GM12878 (cell line): ENCODE measurements at regions not wholly inside any gene's neighbourhood (a gene's known extent, or its start where the extent isn't known, plus 50 kb on each side); places are given as distances from the start of the nearest gene placed in this dataset.

ENCODE experiments used
- MXI1 ChIP-seq: fragments of 150-350 bp; IDR thresholded peaks from 2 replicates; pipeline ENCODE4 v1.6.1; 2011; ENCODE audit warnings: low read depth, mild to moderate bottlenecking, inconsistent platforms, low read length, improper control_type of control experiment
- TAF1 ChIP-seq: IDR thresholded peaks from 2 replicates; pipeline ENCODE4 v1.6.1; 2011; ENCODE audit warnings: mild to moderate bottlenecking, low read depth, low read length, borderline replicate concordance
- TCF7 ChIP-seq: IDR thresholded peaks from 2 replicates; pipeline ENCODE4 v1.6.1; 2014; ENCODE audit warnings: antibody characterized with exemption, borderline replicate concordance
- TF ChIP-seq, protein P1 (sequence below), 3 experiments: IDR thresholded peaks in 2 of 3; conservative IDR thresholded peaks in 1 of 3; 2 replicates each; pipeline ENCODE4 v1.5.1; 2011; ENCODE audit warnings: low read depth in 3 of 3, low read length in 3 of 3, mild to moderate bottlenecking in 3 of 3, control low read depth in 2 of 3, moderate library complexity in 2 of 3, inconsistent platforms in 1 of 3, mixed read lengths in 1 of 3; ENCODE audit not compliant: control insufficient read depth in 2 of 3, insufficient read depth in 1 of 3; ENCODE audit errors: extremely low read depth in 1 of 3
- TF ChIP-seq, protein P2 (sequence below): IDR thresholded peaks from 2 replicates; pipeline ENCODE4 v1.6.1; 2012; ENCODE audit warnings: low read depth, low read length, improper control_type of control experiment

DNA sequence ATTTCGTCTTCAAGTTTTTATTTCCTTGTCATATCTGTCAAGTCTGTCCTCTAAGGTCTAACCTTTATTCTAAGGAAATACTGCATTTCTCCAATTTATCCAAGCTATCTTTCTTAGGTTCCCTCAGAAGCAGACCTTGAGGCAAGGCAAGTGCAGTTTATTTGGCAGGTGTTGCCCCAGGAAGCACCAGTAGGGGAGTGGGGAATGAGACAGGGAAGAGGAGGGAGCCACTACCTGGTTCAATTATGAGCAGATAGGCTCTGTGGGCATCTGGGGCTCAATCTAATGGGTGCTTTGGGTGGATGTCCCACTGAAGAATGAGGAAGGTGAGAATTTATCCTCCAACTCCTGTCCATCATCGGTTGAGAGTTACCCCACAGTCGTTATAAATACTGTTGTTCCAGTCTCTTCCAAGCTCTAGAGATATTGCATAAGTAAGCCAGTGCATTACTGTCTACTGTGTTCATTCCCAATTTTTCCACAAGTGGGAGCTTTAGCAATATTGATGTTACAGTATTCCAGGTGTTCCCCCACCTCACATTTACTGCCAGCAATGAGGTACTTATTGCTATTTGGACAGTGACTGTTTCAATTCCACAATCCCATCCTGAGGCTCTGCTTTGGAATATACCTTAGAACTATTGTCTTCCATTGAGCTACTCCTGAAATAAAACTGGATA, 154.9 kb upstream of the CEP126 start:
- TF ChIP-seq, protein P1, sequence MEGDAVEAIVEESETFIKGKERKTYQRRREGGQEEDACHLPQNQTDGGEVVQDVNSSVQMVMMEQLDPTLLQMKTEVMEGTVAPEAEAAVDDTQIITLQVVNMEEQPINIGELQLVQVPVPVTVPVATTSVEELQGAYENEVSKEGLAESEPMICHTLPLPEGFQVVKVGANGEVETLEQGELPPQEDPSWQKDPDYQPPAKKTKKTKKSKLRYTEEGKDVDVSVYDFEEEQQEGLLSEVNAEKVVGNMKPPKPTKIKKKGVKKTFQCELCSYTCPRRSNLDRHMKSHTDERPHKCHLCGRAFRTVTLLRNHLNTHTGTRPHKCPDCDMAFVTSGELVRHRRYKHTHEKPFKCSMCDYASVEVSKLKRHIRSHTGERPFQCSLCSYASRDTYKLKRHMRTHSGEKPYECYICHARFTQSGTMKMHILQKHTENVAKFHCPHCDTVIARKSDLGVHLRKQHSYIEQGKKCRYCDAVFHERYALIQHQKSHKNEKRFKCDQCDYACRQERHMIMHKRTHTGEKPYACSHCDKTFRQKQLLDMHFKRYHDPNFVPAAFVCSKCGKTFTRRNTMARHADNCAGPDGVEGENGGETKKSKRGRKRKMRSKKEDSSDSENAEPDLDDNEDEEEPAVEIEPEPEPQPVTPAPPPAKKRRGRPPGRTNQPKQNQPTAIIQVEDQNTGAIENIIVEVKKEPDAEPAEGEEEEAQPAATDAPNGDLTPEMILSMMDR (IDR thresholded peaks at IDR 0.05 in 2 of 3, conservative IDR thresholded peaks at IDR 0.05 in 1 of 3; ENCODE audit: control insufficient read depth in 2 of 3, extremely low read depth in 1 of 3, insufficient read depth in 1 of 3, low read depth in 3 of 3, low read length in 3 of 3), result no peak
- no peak for TF ChIP-seq MXI1
- no peak for TF ChIP-seq TCF7
- TF ChIP-seq TAF1, result no peak
- TF ChIP-seq, protein P2, sequence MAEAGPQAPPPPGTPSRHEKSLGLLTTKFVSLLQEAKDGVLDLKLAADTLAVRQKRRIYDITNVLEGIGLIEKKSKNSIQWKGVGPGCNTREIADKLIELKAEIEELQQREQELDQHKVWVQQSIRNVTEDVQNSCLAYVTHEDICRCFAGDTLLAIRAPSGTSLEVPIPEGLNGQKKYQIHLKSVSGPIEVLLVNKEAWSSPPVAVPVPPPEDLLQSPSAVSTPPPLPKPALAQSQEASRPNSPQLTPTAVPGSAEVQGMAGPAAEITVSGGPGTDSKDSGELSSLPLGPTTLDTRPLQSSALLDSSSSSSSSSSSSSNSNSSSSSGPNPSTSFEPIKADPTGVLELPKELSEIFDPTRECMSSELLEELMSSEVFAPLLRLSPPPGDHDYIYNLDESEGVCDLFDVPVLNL, result no peak
